ENCODE measurements at regions not wholly inside any gene's neighbourhood (a gene's known extent, or its start where the extent isn't known, plus 50 kb on each side); places are given as distances from the start of the nearest gene placed in this dataset.

GRCh38 chr4:14831416-14831815 lies 170.9 kb upstream of the CPEB2 start:
- no peaks in the 10 kb centered on the region for H3K23me2 ChIP-seq (ENCODE audit: insufficient read length, low read depth, low read length, poor library complexity, severe bottlenecking)
- no peaks in the 10 kb centered on the region for H3K79me1 ChIP-seq (ENCODE audit: insufficient read depth, low read depth, low read length, poor library complexity, severe bottlenecking)
- no peaks in the 10 kb centered on the region for H3K9me3 ChIP-seq (ENCODE audit: control insufficient read depth, low read depth, low read length)
- 0 out of 5 replicates have a peak, but pooled peaks cover 0 to 5% of the 10 kb centered on the region in 2 experiments for H3K9me3 Mint-ChIP-seq
- no peak overlapping the region for H2BK20ac ChIP-seq (ENCODE audit: low read depth, low read length, poor library complexity, severe bottlenecking)
- H3K27me3 ChIP-seq (ENCODE audit: insufficient read depth, low read length), result no peaks in the 10 kb centered on the region
- no peak overlapping the region for H2AFZ ChIP-seq (ENCODE audit: low read length)
- H3K27ac Mint-ChIP-seq, result no peak overlapping the region
- no peaks in the 10 kb centered on the region for H3K4me1 ChIP-seq (ENCODE audit: insufficient read depth, low read length)
- H2BK12ac ChIP-seq (ENCODE audit: insufficient read length, low read depth, low read length), result no peak overlapping the region
- no peaks in the 10 kb centered on the region; a peak in 1 of 7 replicates for H3K36me3 Mint-ChIP-seq (ENCODE audit: insufficient read depth in 1 of 3, low read depth in 3 of 3)
- no CpG with 5 or more reads among the region's 1 CpG for WGBS (ENCODE audit: extremely low coverage, insufficient read length, low lambda C conversion rate)
- no peak overlapping the region for H3K4me2 ChIP-seq (ENCODE audit: insufficient read depth, insufficient read length, low read length)
- DNase-seq, result no peak
- H2AK5ac ChIP-seq (ENCODE audit: insufficient read length, low read length), result no peak overlapping the region
- no peak overlapping the region for H3K18ac ChIP-seq (ENCODE audit: insufficient read length, low read depth, low read length)
- TF ChIP-seq CTCF (conservative IDR thresholded peaks at IDR 0.05), result no peak
- no peak overlapping the region for H3T11ph ChIP-seq (ENCODE audit: low read length)
- no peak overlapping the region for H3K4ac ChIP-seq (ENCODE audit: low read depth, low read length)
- H3K27me3 Mint-ChIP-seq (ENCODE audit: low read depth), result no peaks in the 10 kb centered on the region
- no peak overlapping the region for H3K14ac ChIP-seq (ENCODE audit: insufficient read depth, low read length)
- no peaks in the 10 kb centered on the region; a peak in 2 of 4 replicates for H3K4me1 Mint-ChIP-seq
- H3K4me3 Mint-ChIP-seq, result no peak overlapping the region
- H3K79me2 ChIP-seq (ENCODE audit: insufficient read depth, low read length), result no peaks in the 10 kb centered on the region
- H2BK5ac ChIP-seq (ENCODE audit: insufficient read length, low read length), result no peak overlapping the region
- no peaks in the 10 kb centered on the region for H4K20me1 ChIP-seq (ENCODE audit: control insufficient read depth, insufficient read depth, insufficient read length)
- no peak overlapping the region for H3K27ac ChIP-seq (ENCODE audit: insufficient read length, low read depth, low read length)
- no peak overlapping the region for H4K8ac ChIP-seq (replicated peaks; ENCODE audit: insufficient read length, low read depth, low read length)
- H3K9ac ChIP-seq (ENCODE audit: extremely low read depth, insufficient read length, low read length), result no peak overlapping the region
- H2BK15ac ChIP-seq (ENCODE audit: low read depth, low read length), result no peak overlapping the region
- H4K91ac ChIP-seq (ENCODE audit: insufficient read length, low read depth, low read length), result no peak overlapping the region
- no peak overlapping the region for H3K56ac ChIP-seq (ENCODE audit: insufficient read length, low read depth, low read length)
- no peak overlapping the region for H3K23ac ChIP-seq (ENCODE audit: insufficient read length, low read depth, low read length)
- no peak overlapping the region for H2BK120ac ChIP-seq (ENCODE audit: low read depth, low read length, poor library complexity, severe bottlenecking)
- H4K5ac ChIP-seq (ENCODE audit: insufficient read length, low read depth, low read length), result no peak overlapping the region

Measured in H9 (cell line).